ENCODE measurements at regions not wholly inside any gene's neighbourhood (a gene's known extent, or its start where the extent isn't known, plus 50 kb on each side); places are given as distances from the start of the nearest gene placed in this dataset.
"Not testable (repeated sequence)": the region's sequence is repeated elsewhere in the genome, so short reads cannot be mapped to it uniquely, and the experiment has no call there.

DNA sequence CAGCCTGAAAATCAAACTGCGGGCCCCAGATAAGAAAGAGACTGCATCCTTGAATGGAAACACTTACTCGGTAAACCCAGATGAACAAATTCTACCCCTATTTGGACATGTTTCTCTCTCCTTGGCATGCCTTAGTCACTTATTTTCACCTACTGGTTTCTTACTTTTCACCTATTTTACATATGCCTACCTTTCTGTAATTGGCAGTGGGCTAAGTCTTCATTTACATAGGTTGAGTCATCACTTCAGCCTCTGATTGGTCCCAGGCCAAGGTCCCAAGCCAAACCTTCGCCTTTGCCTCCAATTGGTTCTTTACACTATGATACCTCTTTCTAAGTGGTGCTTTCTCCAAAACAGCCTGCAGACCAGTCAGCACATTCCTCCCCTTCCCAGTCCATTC, 111.3 kb downstream of the DYRK2 start:
- no peak for DNase-seq (ENCODE audit: low spot score)

- no peak for DNase-seq (ENCODE audit: low spot score)
Measured at GRCh38 chr12:67760586-67761275, 112.2 kb downstream of the DYRK2 start.

DNA sequence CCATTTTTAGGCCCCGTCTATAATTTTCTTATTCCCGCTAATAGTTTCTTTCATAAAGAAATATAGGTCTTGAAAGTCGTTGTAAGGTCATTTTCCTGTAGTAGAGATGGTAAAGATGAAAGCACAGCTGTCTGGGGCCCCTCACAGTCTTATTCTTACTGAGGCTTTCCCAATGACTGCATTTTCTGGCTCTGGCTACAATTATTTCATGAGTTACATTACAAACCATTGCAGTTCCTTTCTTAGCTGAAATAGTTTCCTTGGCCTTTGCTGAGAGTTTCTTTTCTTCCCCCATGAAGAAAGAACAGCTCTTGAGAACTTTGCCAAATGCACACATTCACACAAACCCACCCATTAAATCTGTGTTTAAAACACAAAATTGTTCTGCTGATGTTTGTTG, 113.0 kb downstream of the DYRK2 start:
- DNase-seq (ENCODE audit: low spot score): no peak

DNA sequence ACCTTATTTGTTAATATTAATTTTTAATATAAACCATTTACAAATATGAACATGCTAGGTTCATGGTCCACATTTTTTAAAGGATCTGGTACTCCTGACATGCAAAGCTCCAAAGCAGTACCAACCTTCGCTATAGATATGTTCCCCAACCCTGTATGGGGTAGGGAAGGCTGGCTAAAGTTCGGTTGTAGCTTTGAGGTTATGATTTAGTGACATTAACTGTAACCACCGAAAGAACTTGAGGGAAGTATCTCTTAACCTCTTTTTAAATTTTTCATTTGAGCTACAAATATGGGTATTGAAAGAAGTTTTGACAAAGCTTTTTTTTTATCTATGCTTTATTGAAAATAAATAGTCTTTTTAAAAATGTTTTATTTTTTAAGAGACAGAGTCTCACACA, 115.5 kb downstream of the DYRK2 start:
- no peak for DNase-seq (ENCODE audit: low spot score)

GRCh38 chr12:67764946-67765619, 116.5 kb downstream of the DYRK2 start:
- no peak for DNase-seq (ENCODE audit: low spot score)

GRCh38 chr12:67765776-67766766, 117.5 kb downstream of the DYRK2 start:
- peak; percentile 77 for DNase-seq (ENCODE audit: low spot score)

DNA sequence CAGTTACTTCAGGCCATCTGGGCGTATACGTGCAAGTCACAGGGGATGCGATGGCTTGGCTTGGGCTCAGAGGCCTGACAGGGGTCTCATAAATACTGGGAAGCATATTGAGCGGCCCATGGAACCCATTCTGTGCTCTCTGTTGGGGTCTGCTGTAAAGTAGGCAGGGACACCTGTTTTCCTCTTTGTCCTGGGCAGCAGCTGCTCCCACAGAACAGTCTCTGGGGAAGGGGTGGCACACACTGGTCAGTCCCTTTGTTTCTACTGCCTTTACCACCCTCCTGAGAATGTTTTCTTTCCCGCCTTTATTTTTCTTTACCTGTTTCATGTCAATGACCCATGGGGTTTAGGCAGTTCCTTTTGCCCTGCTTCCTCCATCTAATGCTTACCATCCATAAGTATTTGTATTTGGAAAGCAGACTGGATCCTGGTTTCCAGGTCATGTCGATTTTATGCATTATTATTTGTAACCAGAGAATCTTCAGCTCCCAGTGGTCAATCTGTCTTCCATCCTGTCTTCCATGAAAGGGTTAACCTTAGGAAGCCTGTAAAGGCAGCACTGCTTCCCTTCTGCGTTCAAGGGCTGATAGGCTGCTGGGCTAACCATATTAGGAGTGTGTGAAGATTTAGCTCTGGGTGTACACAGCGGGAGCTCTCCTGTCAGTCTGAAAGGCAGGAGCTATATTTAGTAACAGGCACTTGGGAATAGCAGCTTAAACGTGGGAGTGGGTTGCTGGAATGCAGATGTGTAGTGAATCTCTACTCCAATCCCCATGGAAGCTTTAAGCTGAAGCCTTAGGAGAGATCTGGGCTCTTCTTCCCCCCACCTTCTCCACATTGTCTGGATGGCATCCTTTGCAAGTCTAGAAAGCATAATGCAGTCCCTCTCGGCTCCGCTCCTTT, 124.0 kb downstream of the DYRK2 start:
- DNase-seq (ENCODE audit: low spot score): no peak

DNA sequence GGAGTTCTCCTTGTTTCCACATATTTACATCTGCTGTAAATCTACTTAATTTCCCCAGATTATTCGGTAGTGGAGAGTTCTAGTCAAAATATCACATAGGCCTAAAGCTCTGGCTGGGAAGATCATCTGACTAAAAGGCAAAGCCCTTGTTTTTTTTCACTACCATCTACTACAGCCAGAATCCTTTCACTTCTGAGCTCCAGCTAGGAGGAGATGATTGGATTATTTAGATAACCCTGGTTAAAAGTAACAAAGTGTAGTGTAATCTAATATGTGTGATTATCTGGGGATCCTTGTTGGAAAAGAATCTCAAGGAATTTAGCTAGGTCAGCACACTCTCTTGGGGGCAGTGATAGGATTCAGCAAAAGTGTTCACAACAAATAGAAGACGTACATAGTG, 125.4 kb downstream of the DYRK2 start:
- no peak for DNase-seq (ENCODE audit: low spot score)

- no peak for DNase-seq (ENCODE audit: low spot score)
Measured at GRCh38 chr12:67774983-67775587, 126.5 kb downstream of the DYRK2 start.

DNA sequence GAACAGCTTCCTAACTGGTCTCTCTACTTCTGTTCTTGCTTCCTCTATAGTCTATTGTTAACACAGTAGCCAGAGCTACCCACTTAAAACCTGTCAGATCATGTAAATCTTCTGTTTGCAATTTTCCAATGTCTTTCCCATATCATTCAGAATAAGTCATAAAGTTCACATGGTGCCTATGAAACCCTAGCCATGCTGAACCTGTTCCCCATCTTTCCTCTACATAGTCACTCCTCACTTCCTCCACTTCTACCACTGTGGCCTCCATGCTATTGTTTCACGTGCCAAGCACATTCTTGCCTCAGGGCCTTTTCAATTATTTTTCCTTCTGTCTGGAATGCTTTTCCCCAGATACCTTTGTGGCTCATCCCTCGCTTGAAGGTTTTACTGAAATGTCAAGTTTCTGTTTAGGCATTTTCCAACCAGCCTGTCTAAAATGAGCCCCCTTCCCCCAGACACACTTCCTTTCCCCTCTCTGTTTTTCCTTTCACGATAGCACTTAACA, 132.1 kb downstream of the DYRK2 start:
- no peak for DNase-seq (ENCODE audit: low spot score)

- DNase-seq (ENCODE audit: low spot score): no peak
Measured at GRCh38 chr12:67782573-67782972, 134.0 kb downstream of the DYRK2 start.

GRCh38 chr12:67783393-67783792, 134.8 kb downstream of the DYRK2 start:
- no peak for DNase-seq (ENCODE audit: low spot score)

GRCh38 chr12:67784831-67785230, 136.3 kb downstream of the DYRK2 start:
- DNase-seq (ENCODE audit: low spot score): no peak

GRCh38 chr12:67786086-67786485, 137.5 kb downstream of the DYRK2 start:
- no peak for DNase-seq (ENCODE audit: low spot score)

DNA sequence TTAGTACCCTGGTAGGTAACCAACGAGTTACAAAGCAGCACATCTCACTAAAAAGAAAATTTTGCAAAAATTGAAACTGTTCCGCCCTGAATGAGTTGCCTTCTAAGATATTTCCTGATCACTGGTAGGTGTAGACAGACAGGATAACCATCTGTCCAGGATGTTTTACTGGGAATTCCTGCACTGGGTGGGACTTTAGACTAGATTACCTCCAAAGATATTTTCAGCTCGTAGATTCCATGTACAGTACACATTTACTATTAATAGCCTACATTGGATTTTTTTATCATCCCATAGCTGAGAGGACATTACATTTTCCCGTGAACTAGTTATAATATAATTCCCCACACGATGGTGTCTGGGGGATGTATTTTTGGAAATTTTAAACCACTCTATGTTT, 139.6 kb downstream of the DYRK2 start:
- no peak for DNase-seq (ENCODE audit: low spot score)

- DNase-seq (ENCODE audit: low spot score): no peak
Measured at GRCh38 chr12:67789266-67789665, 140.7 kb downstream of the DYRK2 start.

DNA sequence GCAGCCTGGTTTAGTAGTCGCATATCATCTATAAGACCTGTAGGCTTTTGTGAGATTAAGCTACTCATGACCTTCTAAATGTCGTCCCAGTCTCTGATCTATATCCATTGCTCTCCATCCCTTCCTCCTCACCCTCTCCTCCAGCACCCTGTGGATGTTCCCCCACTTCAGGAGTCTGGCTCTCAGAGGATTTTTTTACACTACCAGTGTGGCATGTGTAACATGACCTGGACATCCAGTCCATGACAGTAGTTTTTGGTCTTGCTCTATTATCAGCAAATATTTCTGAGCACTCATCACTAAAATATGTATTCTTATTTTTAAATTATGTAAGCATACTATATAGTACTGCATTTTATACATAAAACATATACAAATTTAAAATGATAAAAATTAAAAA, 142.1 kb downstream of the DYRK2 start:
- DNase-seq (ENCODE audit: low spot score): no peak

DNA sequence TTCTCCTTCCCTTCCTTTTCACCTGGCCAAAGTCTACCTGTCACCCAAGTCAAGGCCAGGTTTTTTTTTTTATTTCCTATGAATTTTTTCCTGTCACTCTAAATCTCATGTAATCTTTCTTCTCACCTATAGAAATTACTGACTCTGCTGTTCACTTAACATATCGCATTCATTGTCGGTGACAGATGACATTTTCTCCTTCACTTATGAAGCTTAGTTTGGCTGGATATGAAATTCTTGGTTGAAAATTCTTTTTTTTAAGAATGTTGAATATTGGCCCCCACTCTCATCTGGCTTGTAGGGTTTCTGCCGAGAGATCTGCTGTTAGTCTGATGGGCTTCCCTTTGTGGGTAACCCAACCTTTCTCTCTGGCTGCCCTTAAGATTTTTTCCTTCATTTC, 142.8 kb downstream of the DYRK2 start:
- not testable (repeated sequence) for DNase-seq (ENCODE audit: low spot score)

GRCh38 chr12:67792185-67792584, 143.6 kb downstream of the DYRK2 start:
- no peak for DNase-seq (ENCODE audit: low spot score)

GRCh38 chr12:67794161-67794560, 145.6 kb downstream of the DYRK2 start:
- no peak for DNase-seq (ENCODE audit: low spot score)

- DNase-seq (ENCODE audit: low spot score): peak; percentile 30
Measured at GRCh38 chr12:67795236-67795635, 146.7 kb downstream of the DYRK2 start.

Measured in kidney capillary endothelial cell (primary cell).